ENCODE measurements at regions not wholly inside any gene's neighbourhood (a gene's known extent, or its start where the extent isn't known, plus 50 kb on each side); places are given as distances from the start of the nearest gene placed in this dataset.

GRCh38 chr10:20620981-20621380, 276.1 kb downstream of the NEBL start:
- H3K4me1 ChIP-seq, result peaks cover 0 to 5% (median 0%) of the 10 kb centered on the region in 3 donors
- no peak overlapping the region for H3K4me3 ChIP-seq
- intact Hi-C loops (cut with DNase I), result no loop called here
- no peaks in the 10 kb centered on the region for H3K27me3 ChIP-seq
- 66 to 68% methylated on average over 2 of the region's 2 CpGs for WGBS, 2 donors
- H3K27ac ChIP-seq, result no peak overlapping the region
- no peaks in the 10 kb centered on the region for H3K9me3 ChIP-seq
- no peak for TF ChIP-seq POLR2A (IDR thresholded peaks at IDR 0.05)
- no peak for TF ChIP-seq CTCF (IDR thresholded peaks at IDR 0.05)
- no peak for DNase-seq
- H3K36me3 ChIP-seq, result no peaks in the 10 kb centered on the region

- Histone ChIP-seq H3K27ac (no peak overlapping the region), H3K36me3 (no peaks in the 10 kb centered on the region), H3K4me1 (peaks cover 0 to 5% (median 0%) of the 10 kb centered on the region in 3 donors), H3K27me3 (no peaks in the 10 kb centered on the region), H3K9me3 (no peaks in the 10 kb centered on the region), H3K4me3 (no peak overlapping the region)
- intact Hi-C loops (cut with DNase I), result no loop called here
- TF ChIP-seq POLR2A (IDR thresholded peaks at IDR 0.05) (no peak), CTCF (IDR thresholded peaks at IDR 0.05) (no peak)
- WGBS, 2 donors, result 58 to 75% methylated on average over 3 of the region's 3 CpGs
- DNase-seq, result no peak
These were observed 279.0 kb downstream of the NEBL start for GRCh38 chr10:20618011-20618547.

- TF ChIP-seq CTCF (IDR thresholded peaks at IDR 0.05), result no peak
- no peak for TF ChIP-seq POLR2A (IDR thresholded peaks at IDR 0.05)
- DNase-seq, result no peak
- Histone ChIP-seq H3K27ac (no peak overlapping the region), H3K27me3 (no peaks in the 10 kb centered on the region), H3K36me3 (no peaks in the 10 kb centered on the region), H3K4me3 (no peak overlapping the region), H3K9me3 (no peaks in the 10 kb centered on the region), H3K4me1 (no peaks in the 10 kb centered on the region)
- intact Hi-C loops (cut with DNase I), result no loop called here
- 64 to 84% methylated on average over 12 of the region's 12 CpGs for WGBS, 2 donors
These were observed 279.9 kb downstream of the NEBL start for GRCh38 chr10:20616918-20617810.

- H3K4me3 ChIP-seq, result no peak overlapping the region
- no peak for TF ChIP-seq POLR2A (IDR thresholded peaks at IDR 0.05)
- no peak for TF ChIP-seq CTCF (IDR thresholded peaks at IDR 0.05)
- no peaks in the 10 kb centered on the region for H3K27me3 ChIP-seq
- no peaks in the 10 kb centered on the region for H3K9me3 ChIP-seq
- intact Hi-C loops (cut with DNase I), result no loop called here
- no peaks in the 10 kb centered on the region for H3K4me1 ChIP-seq
- DNase-seq, result no peak
- H3K36me3 ChIP-seq, result no peaks in the 10 kb centered on the region
- H3K27ac ChIP-seq, result no peak overlapping the region
- WGBS, 2 donors, result 82 to 86% methylated on average over 3 of the region's 3 CpGs
These were observed 280.9 kb downstream of the NEBL start for GRCh38 chr10:20616056-20616671.

GRCh38 chr10:20615395-20615794, 281.7 kb downstream of the NEBL start:
- Histone ChIP-seq H3K36me3 (no peaks in the 10 kb centered on the region), H3K9me3 (no peaks in the 10 kb centered on the region), H3K4me3 (no peak overlapping the region), H3K27me3 (no peaks in the 10 kb centered on the region), H3K27ac (no peak overlapping the region), H3K4me1 (no peaks in the 10 kb centered on the region)
- no peak for TF ChIP-seq CTCF (IDR thresholded peaks at IDR 0.05)
- no peak for TF ChIP-seq POLR2A (IDR thresholded peaks at IDR 0.05)
- no peak for DNase-seq
- intact Hi-C loops (cut with DNase I), result no loop called here
- WGBS, 2 donors, result 42 to 44% methylated on average over 1 of the region's 1 CpG

All from esophagus squamous epithelium (tissue), 5 donors.